Activated CD4-positive, alpha-beta T cell treated with anti-CD3 and anti-CD28 coated beads for 36 hours (primary cell): ENCODE measurements at regions not wholly inside any gene's neighbourhood (a gene's known extent, or its start where the extent isn't known, plus 50 kb on each side); places are given as distances from the start of the nearest gene placed in this dataset.

ENCODE experiments used
- ATAC-seq: fragments of 200-7000 bp; cut with Tn5 transposase; one replicate; pipeline ENCODE4 v1.10.0; 2021; ENCODE audit warnings: mild to moderate bottlenecking, moderate library complexity
- CTCF ChIA-PET: fragments of 350-600 bp; sonication (Branson Sonifier 250); formaldehyde crosslinking; loops from one replicate; lab custom pipeline; 2021; ENCODE audit warnings: antibody characterized with exemption; lab: Charles Lee
- POLR2A ChIA-PET: fragments of 350-600 bp; sonication (Branson Sonifier 250); formaldehyde crosslinking; loops from one replicate; lab custom pipeline; 2021; ENCODE audit warnings: antibody characterized with exemption, inconsistent platforms; lab: Charles Lee
- DNase-seq: peaks from one replicate; pipeline ENCODE4 v3.0.0-alpha.2; 2020
- H3K27ac Mint-ChIP-seq: one replicate; pipeline ENCODE4 v1.8.0; 2021; ENCODE audit warnings: mixed read lengths
- H3K27me3 Mint-ChIP-seq: one replicate; pipeline ENCODE4 v1.8.0; 2021; ENCODE audit warnings: mixed read lengths
- H3K36me3 Mint-ChIP-seq: one replicate; pipeline ENCODE4 v1.8.0; 2021; ENCODE audit warnings: low read depth, mixed read lengths
- H3K4me1 Mint-ChIP-seq: one replicate; pipeline ENCODE4 v1.8.0; 2021; ENCODE audit warnings: mixed read lengths
- H3K4me3 Mint-ChIP-seq: one replicate; pipeline ENCODE4 v1.8.0; 2021; ENCODE audit warnings: mild to moderate bottlenecking, moderate library complexity, mixed read lengths
- H3K9me3 Mint-ChIP-seq: one replicate; pipeline ENCODE4 v1.8.0; 2021; ENCODE audit warnings: low read depth, mixed read lengths
- intact Hi-C, 2 experiments: fragments of 100-400 bp; cut with DNase I in 1 of 2; cut with micrococcal nuclease in 1 of 2; formaldehyde crosslinking; loops; one replicate each; pipeline versions ENCODE4 v1.14.2 to v1.15.1; 2022 to 2024; cut with DNase I, micrococcal nuclease

DNA sequence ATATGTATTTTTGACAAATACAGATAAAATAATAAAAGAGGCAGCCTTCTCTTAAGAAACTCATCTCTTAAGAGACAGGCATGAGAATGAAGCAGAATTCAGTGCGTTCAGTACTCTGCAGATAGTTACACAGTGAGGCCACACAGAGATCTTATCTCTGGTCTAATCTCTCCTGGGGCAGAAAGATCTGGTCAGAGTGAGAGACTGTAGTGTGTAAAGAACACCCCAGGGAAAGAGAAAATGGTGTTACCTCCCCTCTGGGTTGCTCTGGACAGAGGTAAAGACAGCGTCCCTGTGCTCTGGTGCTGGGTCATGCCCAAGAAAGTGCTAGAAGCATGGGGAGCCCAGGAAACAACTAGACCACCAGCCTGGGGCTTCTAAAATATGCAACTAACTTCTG lies 216.3 kb downstream of the SIPA1L2 start:
- H3K9me3 Mint-ChIP-seq, result no peaks in the 10 kb centered on the region
- H3K27ac Mint-ChIP-seq, result no peak overlapping the region
- no peaks in the 10 kb centered on the region for H3K4me1 Mint-ChIP-seq
- DNase-seq, result no peak
- intact Hi-C loops, result no loop called here
- no peaks in the 10 kb centered on the region for H3K27me3 Mint-ChIP-seq
- no peak overlapping the region for H3K4me3 Mint-ChIP-seq
- CTCF ChIA-PET, result no interaction called here
- no peak for ATAC-seq
- POLR2A ChIA-PET, result no interaction called here
- peaks cover 1% of the 10 kb centered on the region for H3K36me3 Mint-ChIP-seq

DNA sequence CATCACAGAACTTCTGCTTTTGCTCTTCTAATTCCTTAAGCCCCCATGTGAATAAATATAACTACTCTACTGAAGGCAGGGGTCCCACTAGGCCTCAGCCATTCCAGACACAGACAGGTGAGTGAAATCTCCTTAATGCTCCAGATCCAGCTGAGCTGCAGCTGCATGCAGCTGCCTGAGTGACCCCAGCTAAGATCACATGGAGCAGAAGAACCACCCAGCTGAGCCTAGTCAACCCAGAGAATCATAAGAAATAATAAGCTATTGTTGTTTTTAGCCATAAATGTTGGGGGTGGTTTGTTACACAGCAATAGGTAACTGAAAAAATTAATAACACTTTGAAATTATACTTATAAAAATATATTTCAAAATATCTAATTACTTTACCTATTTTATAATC lies 220.3 kb downstream of the SIPA1L2 start:
- intact Hi-C loops, result no loop called here
- POLR2A ChIA-PET, result no interaction called here
- no peaks in the 10 kb centered on the region for H3K9me3 Mint-ChIP-seq
- DNase-seq (no peak), ATAC-seq (no peak)
- H3K27me3 Mint-ChIP-seq, result no peaks in the 10 kb centered on the region
- CTCF ChIA-PET, result no interaction called here
- no peak overlapping the region for H3K27ac Mint-ChIP-seq
- H3K4me1 Mint-ChIP-seq, result no peaks in the 10 kb centered on the region
- no peaks in the 10 kb centered on the region for H3K36me3 Mint-ChIP-seq
- H3K4me3 Mint-ChIP-seq, result no peak overlapping the region

DNA sequence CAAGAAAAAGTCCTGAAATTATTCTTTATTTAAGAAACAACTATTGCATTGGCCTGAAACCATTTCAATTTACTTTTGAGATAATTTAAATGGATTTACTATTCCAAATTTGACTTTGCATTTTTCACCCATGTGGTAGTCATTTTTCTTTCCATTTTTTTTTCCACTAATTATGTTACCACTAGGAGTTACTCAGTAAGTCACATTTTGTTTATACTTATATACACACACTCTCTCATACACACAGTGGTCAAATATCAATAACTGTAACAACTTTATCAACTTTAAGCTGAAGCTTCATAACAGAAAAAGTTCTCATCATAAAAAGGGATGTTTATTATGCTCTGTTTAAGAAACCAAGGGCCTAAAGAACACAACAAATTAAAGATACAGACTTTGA lies 222.8 kb downstream of the SIPA1L2 start:
- peaks cover 2% of the 10 kb centered on the region for H3K36me3 Mint-ChIP-seq
- no peaks in the 10 kb centered on the region for H3K9me3 Mint-ChIP-seq
- ChIA-PET POLR2A (no interaction called here), CTCF (no interaction called here)
- no peaks in the 10 kb centered on the region for H3K4me1 Mint-ChIP-seq
- no peak overlapping the region for H3K27ac Mint-ChIP-seq
- H3K27me3 Mint-ChIP-seq, result no peaks in the 10 kb centered on the region
- DNase-seq, result no peak
- ATAC-seq, result no peak
- H3K4me3 Mint-ChIP-seq, result no peak overlapping the region
- intact Hi-C loops, result no loop called here

DNA sequence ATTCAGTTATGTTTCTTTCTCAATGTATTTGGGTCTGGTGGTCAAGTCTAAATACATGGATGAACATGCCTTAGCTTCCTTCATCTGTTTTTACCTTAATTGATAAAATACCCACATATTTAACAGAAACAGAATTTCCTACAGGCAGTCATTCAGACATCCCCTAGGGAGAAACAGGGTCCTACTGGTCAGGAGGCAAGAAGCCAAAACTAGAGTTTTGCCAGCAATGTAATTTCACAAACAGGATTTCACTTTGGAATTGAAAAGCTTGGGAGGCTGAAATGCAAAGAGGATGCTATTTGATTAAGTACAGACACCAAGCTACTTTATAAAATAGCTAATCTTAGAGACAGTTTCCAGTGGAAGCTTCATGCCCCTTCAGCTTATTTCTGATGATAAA lies 224.2 kb downstream of the SIPA1L2 start:
- H3K4me3 Mint-ChIP-seq, result no peak overlapping the region
- H3K9me3 Mint-ChIP-seq, result no peaks in the 10 kb centered on the region
- H3K36me3 Mint-ChIP-seq, result peaks cover 3% of the 10 kb centered on the region
- POLR2A ChIA-PET, result no interaction called here
- no peak overlapping the region for H3K27ac Mint-ChIP-seq
- CTCF ChIA-PET, result interaction anchor here (0.7 kb wide), 1 partner anchor 220 kb away, joined by 3 read pairs; no protein-coding TSS in a partner anchor
- intact Hi-C loops, result no loop called here
- ATAC-seq, result no peak
- no peaks in the 10 kb centered on the region for H3K27me3 Mint-ChIP-seq
- DNase-seq, result no peak
- no peaks in the 10 kb centered on the region for H3K4me1 Mint-ChIP-seq

DNA sequence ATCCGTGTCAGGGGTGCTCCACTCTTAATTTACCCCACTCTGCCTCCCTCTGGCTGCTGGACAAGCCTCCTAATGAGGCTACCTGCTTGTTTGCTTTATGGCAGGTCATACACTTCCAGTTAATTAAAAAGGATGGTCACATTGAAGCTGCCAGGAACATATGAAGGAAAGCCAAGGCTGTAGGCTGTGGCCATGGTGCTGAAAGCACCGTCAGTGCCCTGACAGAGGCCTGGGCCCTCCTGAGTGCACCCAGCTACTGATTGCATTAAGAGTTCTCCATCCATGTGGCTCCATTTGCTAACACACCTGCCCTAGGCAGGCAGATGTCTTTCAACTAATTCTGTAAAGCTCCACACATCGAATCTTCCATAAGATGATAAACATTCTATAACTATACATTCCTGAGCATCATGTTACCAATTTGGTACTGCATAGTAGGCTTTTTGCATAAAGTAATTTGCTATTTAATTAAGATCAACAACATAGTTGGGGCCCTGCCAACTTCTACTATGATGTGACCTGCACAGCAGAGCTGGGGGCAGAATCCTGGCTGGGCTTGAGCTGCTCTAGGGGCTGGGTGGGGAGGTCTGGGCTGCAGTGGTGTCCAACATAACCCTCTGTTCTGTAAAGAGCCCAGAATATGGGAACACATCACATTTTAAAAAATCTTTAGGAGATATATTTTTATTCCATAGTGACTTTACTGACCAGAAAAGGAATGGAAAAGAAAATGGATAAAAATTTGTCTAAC lies 224.8 kb downstream of the SIPA1L2 start:
- DNase-seq (no peak), ATAC-seq (no peak)
- Mint-ChIP-seq H3K27me3 (no peaks in the 10 kb centered on the region), H3K4me1 (no peaks in the 10 kb centered on the region), H3K4me3 (no peak overlapping the region), H3K9me3 (no peaks in the 10 kb centered on the region), H3K27ac (no peak overlapping the region), H3K36me3 (peaks cover 3% of the 10 kb centered on the region)
- ChIA-PET CTCF (no interaction called here), POLR2A (no interaction called here)
- intact Hi-C loops, result no loop called here

- Mint-ChIP-seq H3K4me3 (no peak overlapping the region), H3K9me3 (no peaks in the 10 kb centered on the region), H3K27ac (no peak overlapping the region), H3K27me3 (no peaks in the 10 kb centered on the region), H3K4me1 (no peaks in the 10 kb centered on the region), H3K36me3 (peaks cover 3% of the 10 kb centered on the region)
- intact Hi-C loops, result no loop called here
- DNase-seq (no peak), ATAC-seq (peak; percentile 51)
- ChIA-PET POLR2A (no interaction called here), CTCF (no interaction called here)
Observed at GRCh38 chr1:232404227-232404626, 225.7 kb downstream of the SIPA1L2 start.

DNA sequence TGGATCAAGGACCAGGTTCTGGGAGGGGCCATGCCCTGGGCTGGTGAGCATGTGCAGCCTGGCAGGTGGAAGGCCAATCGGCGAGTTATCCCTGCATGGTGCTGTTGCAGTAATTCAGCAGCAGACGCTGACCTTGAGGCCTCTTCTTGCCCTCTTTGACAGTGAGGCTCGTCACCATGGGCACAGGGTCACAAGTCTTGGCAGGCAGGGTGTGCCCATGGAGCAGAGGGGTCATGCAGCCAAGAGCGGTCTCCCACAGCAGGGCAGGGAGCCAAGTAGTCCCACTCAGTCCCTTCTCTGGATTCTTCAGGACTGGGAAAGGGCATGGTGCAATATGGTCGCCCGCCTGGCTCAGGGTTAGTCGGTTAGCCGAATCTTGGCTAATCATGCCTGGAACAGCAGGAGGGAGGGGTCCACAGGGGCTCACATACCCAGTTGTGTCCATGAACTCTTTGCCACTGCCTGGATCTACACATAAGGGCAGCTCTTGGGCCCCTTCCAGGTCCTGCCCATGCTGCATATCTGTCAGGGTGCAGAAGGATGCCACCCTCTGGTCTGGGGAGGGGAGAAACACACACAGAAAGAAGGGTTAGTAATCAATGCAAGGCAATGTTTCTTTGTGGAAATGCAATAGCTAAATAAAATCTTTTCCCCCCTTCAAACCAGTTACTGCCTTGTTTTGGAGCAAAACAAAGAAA lies 226.8 kb downstream of the SIPA1L2 start:
- POLR2A ChIA-PET, result no interaction called here
- Mint-ChIP-seq H3K4me3 (no peak overlapping the region), H3K27ac (no peak overlapping the region), H3K27me3 (no peaks in the 10 kb centered on the region), H3K4me1 (no peaks in the 10 kb centered on the region), H3K36me3 (peaks cover 3% of the 10 kb centered on the region), H3K9me3 (no peaks in the 10 kb centered on the region)
- intact Hi-C loops, result no loop called here
- CTCF ChIA-PET, result no interaction called here
- DNase-seq, result no peak
- no peak for ATAC-seq

DNA sequence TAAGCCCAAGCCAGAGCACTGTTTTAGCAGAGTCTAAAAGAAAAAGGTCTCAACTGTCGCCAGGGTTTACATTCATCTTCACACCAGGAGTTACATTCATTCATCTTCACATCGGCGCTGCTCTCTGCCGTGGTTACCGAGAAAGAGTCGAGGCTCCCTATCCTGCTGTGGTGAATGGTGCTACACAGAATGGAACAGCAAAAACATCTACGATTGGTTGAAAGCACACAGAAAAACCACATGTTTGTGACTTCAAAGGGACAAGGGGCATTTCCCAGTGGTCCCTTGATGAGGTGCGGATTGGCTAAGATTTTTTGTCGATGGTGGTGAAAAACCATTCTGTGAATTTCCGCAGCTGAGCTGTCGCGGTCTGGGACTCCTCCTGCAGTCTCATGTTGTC lies 231.1 kb downstream of the SIPA1L2 start:
- DNase-seq, result no peak
- ATAC-seq, result no peak
- Mint-ChIP-seq H3K9me3 (no peaks in the 10 kb centered on the region), H3K4me1 (no peaks in the 10 kb centered on the region), H3K27ac (no peak overlapping the region), H3K36me3 (peaks cover 3% of the 10 kb centered on the region), H3K4me3 (no peak overlapping the region), H3K27me3 (no peaks in the 10 kb centered on the region)
- POLR2A ChIA-PET, result no interaction called here
- intact Hi-C loops, result no loop called here
- CTCF ChIA-PET, result interaction anchor here (0.6 kb wide), 1 partner anchor 201 kb away, joined by 3 read pairs; no protein-coding TSS in a partner anchor

- ChIA-PET CTCF (no interaction called here), POLR2A (no interaction called here)
- no peaks in the 10 kb centered on the region for H3K4me1 Mint-ChIP-seq
- no peaks in the 10 kb centered on the region for H3K36me3 Mint-ChIP-seq
- no peak overlapping the region for H3K27ac Mint-ChIP-seq
- no peaks in the 10 kb centered on the region for H3K9me3 Mint-ChIP-seq
- intact Hi-C loops, result no loop called here
- DNase-seq, result no peak
- no peak for ATAC-seq
- no peak overlapping the region for H3K4me3 Mint-ChIP-seq
- H3K27me3 Mint-ChIP-seq, result peaks cover 2% of the 10 kb centered on the region
Observed at GRCh38 chr1:232393444-232394146, 236.3 kb downstream of the SIPA1L2 start.

GRCh38 chr1:232393010-232393409 lies 236.9 kb downstream of the SIPA1L2 start:
- Mint-ChIP-seq H3K36me3 (no peaks in the 10 kb centered on the region), H3K27me3 (peaks cover 2% of the 10 kb centered on the region), H3K4me3 (no peak overlapping the region), H3K4me1 (no peaks in the 10 kb centered on the region), H3K9me3 (no peaks in the 10 kb centered on the region), H3K27ac (no peak overlapping the region)
- intact Hi-C loops, result no loop called here
- CTCF ChIA-PET, result interaction anchor here (0.6 kb wide), 1 partner anchor 35 kb away, joined by 3 read pairs; no protein-coding TSS in a partner anchor
- DNase-seq, result no peak
- POLR2A ChIA-PET, result no interaction called here
- no peak for ATAC-seq

GRCh38 chr1:232390590-232390989 lies 239.3 kb downstream of the SIPA1L2 start:
- POLR2A ChIA-PET, result no interaction called here
- Mint-ChIP-seq H3K9me3 (no peaks in the 10 kb centered on the region), H3K27ac (no peak overlapping the region), H3K4me1 (no peaks in the 10 kb centered on the region), H3K4me3 (no peak overlapping the region), H3K36me3 (no peaks in the 10 kb centered on the region), H3K27me3 (peaks cover 2% of the 10 kb centered on the region)
- CTCF ChIA-PET, result interaction anchor here (0.7 kb wide), 1 partner anchor 128 kb away, joined by 3 read pairs; no protein-coding TSS in a partner anchor
- DNase-seq (no peak), ATAC-seq (no peak)
- intact Hi-C loops, result no loop called here
